Vagina (tissue), 2 donors: ENCODE measurements at regions not wholly inside any gene's neighbourhood (a gene's known extent, or its start where the extent isn't known, plus 50 kb on each side); places are given as distances from the start of the nearest gene placed in this dataset.

Experiments
- DNase-seq, 2 donors: peaks; one replicate each; pipeline ENCODE4 v3.0.0-alpha.2; 2017; ENCODE audit errors: extremely low spot score in 2 of 2
- H3K27ac ChIP-seq: fragments of 200-600 bp; sonication (generic); one replicate; pipeline ENCODE4 v1.5.1; 2019
- H3K27me3 ChIP-seq: fragments of 200-600 bp; sonication (generic); one replicate; pipeline ENCODE4 v1.5.1; 2019
- H3K36me3 ChIP-seq, 2 donors: fragments of 200-600 bp; sonication (generic); one replicate each; pipeline ENCODE4 v1.5.1; 2017 to 2019
- H3K4me1 ChIP-seq: fragments of 200-600 bp; sonication (generic); one replicate; pipeline ENCODE4 v1.5.1; 2019
- H3K4me3 ChIP-seq, 2 donors: fragments of 200-600 bp; sonication (generic); 1 replicate in 1 of 2; 2 replicates in 1 of 2; pipeline ENCODE4 v1.5.1; 2016 to 2019
- H3K9me3 ChIP-seq: fragments of 200-600 bp; sonication (generic); one replicate; pipeline ENCODE4 v1.5.1; 2019
- CTCF ChIP-seq, 3 experiments: fragments of 450-650 bp in 2 of 3; fragments of 200-600 bp in 1 of 3; sonication (generic) in 1 of 3; IDR thresholded peaks; one replicate each; pipeline ENCODE4 v1.5.1; 2017 to 2019; ENCODE audit warnings: antibody characterized with exemption in 3 of 3, mild to moderate bottlenecking in 2 of 3, moderate library complexity in 2 of 3
- POLR2A ChIP-seq, 2 donors: fragments of 450-650 bp; IDR thresholded peaks; one replicate each; pipeline ENCODE4 v1.6.1; 2017; ENCODE audit warnings: antibody characterized with exemption in 2 of 2, mild to moderate bottlenecking in 2 of 2, moderate library complexity in 2 of 2
- POLR2AphosphoS5 ChIP-seq, 2 donors: sonication (generic); formaldehyde crosslinking; IDR thresholded peaks; one replicate each; pipeline ENCODE4 v1.9.0; 2017; ENCODE audit warnings: antibody characterized with exemption in 2 of 2, mild to moderate bottlenecking in 2 of 2, low read depth in 1 of 2; ENCODE audit not compliant: insufficient read depth in 1 of 2
- intact Hi-C: fragments of 100-400 bp; cut with DNase I; formaldehyde crosslinking; loops from one replicate; pipeline ENCODE4 v1.15.1; 2023

GRCh38 chr6:26213334-26214075 lies 126.3 kb downstream of the HFE start:
- Histone ChIP-seq H3K4me1 (peaks cover 9% of the 10 kb centered on the region), H3K27me3 (no peaks in the 10 kb centered on the region), H3K9me3 (no peaks in the 10 kb centered on the region), H3K36me3 (no peaks in the 10 kb centered on the region), H3K27ac (no peak overlapping the region), H3K4me3 (no peak overlapping the region)
- no peak for DNase-seq
- intact Hi-C loops: no loop called here
- TF ChIP-seq POLR2AphosphoS5 (IDR thresholded peaks at IDR 0.05; ENCODE audit: insufficient read depth in 1 of 2, low read depth in 1 of 2) (no peak), POLR2A (IDR thresholded peaks at IDR 0.05) (no peak), CTCF (IDR thresholded peaks at IDR 0.05) (no peak)

GRCh38 chr6:26214803-26215584 lies 127.8 kb downstream of the HFE start:
- intact Hi-C loops: no loop called here
- TF ChIP-seq POLR2AphosphoS5 (IDR thresholded peaks at IDR 0.05; ENCODE audit: insufficient read depth in 1 of 2, low read depth in 1 of 2) (peak in 1 of 2 donors; percentile 23), POLR2A (IDR thresholded peaks at IDR 0.05) (no peak), CTCF (IDR thresholded peaks at IDR 0.05) (no peak)

GRCh38 chr6:26215585-26216358 lies 128.5 kb downstream of the HFE start:
- TF ChIP-seq POLR2AphosphoS5 (IDR thresholded peaks at IDR 0.05; ENCODE audit: insufficient read depth in 1 of 2, low read depth in 1 of 2) (peak in 1 of 2 donors; percentile 90), POLR2A (IDR thresholded peaks at IDR 0.05) (no peak), CTCF (IDR thresholded peaks at IDR 0.05) (no peak)
- Histone ChIP-seq H3K4me1 (peaks cover 9% of the 10 kb centered on the region), H3K9me3 (no peaks in the 10 kb centered on the region), H3K4me3 (peak overlapping the region; percentile 37 to 50), H3K36me3 (no peaks in the 10 kb centered on the region), H3K27ac (peak overlapping the region; percentile 49), H3K27me3 (no peaks in the 10 kb centered on the region)
- intact Hi-C loops: no loop called here
- no peak for DNase-seq

More at GRCh38 chr6:26214803-26215584, 127.8 kb downstream of the HFE start:
- H3K4me3 ChIP-seq: peak overlapping the region; percentile 37 to 50
- no peaks in the 10 kb centered on the region for H3K36me3 ChIP-seq
- no peaks in the 10 kb centered on the region for H3K27me3 ChIP-seq
- DNase-seq: no peak
- peak overlapping the region; percentile 49 for H3K27ac ChIP-seq
- peaks cover 9% of the 10 kb centered on the region for H3K4me1 ChIP-seq
- H3K9me3 ChIP-seq: no peaks in the 10 kb centered on the region

GRCh38 chr6:26216359-26216885 lies 129.2 kb downstream of the HFE start:
- no peaks in the 10 kb centered on the region for H3K27me3 ChIP-seq
- peaks cover 9% of the 10 kb centered on the region for H3K4me1 ChIP-seq
- no peaks in the 10 kb centered on the region for H3K9me3 ChIP-seq
- H3K27ac ChIP-seq: peak overlapping the region; percentile 49
- H3K36me3 ChIP-seq: no peaks in the 10 kb centered on the region
- no peak for DNase-seq
- peak overlapping the region; percentile 50 for H3K4me3 ChIP-seq
- intact Hi-C loops: no loop called here
- TF ChIP-seq POLR2A (IDR thresholded peaks at IDR 0.05) (peak in 1 of 2 donors; percentile 94), POLR2AphosphoS5 (IDR thresholded peaks at IDR 0.05; ENCODE audit: insufficient read depth in 1 of 2, low read depth in 1 of 2) (peak; percentile 46 to 89), CTCF (IDR thresholded peaks at IDR 0.05) (no peak)
